ENCODE measurements at regions not wholly inside any gene's neighbourhood (a gene's known extent, or its start where the extent isn't known, plus 50 kb on each side); places are given as distances from the start of the nearest gene placed in this dataset.

DNA sequence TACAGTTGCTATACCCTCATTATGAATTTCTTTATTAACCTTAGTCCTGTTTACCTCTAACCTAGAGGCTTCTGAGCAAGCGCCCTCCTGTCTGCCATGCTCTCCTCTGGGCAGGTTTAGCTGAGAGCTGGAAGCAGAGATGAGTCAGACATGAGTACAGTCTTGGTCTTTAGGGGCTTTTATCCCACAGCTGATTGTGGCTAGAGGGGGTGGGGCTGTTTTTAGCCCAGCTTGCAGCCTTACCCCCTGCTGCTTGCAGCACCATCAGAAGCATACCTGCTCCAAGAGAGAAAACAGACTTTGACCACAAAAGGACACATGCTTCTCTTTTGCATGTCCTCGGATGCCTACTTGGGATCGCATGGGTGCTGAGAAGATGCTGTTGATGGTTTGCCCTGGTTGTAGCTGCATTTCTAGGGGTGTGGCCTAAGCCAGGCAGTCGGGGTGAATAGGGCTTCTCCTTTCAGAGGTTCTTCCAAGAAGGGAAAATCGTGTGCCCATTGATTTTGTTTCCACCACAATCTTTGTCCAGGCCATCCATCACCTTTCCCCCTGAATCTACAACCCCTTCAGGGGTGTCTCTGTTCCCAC, 115.0 kb upstream of the LGALSL start (continued):
- TF ChIP-seq, protein P1, sequence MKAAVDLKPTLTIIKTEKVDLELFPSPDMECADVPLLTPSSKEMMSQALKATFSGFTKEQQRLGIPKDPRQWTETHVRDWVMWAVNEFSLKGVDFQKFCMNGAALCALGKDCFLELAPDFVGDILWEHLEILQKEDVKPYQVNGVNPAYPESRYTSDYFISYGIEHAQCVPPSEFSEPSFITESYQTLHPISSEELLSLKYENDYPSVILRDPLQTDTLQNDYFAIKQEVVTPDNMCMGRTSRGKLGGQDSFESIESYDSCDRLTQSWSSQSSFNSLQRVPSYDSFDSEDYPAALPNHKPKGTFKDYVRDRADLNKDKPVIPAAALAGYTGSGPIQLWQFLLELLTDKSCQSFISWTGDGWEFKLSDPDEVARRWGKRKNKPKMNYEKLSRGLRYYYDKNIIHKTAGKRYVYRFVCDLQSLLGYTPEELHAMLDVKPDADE (IDR thresholded peaks at IDR 0.05), result no peak

DNA sequence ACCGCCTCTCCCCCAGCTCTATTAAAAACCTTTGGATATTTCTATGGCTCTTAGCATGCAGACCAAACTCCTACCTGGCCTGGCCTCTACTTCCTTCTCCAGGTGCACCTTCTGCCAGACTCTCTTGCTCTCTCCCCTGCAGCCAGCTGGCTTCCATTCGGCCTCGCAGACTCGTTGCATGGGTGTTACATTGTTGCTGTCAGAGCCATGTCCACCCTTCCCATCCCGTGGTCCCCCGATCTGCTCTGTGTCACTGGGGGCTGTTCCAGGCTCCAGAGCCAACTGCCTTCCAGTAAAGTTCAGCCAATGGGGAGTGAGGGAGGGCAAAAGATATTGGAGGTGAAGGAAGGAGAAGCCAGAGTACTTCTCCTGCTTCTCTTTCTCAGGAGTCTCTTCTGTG, 112.5 kb upstream of the LGALSL start:
- Histone ChIP-seq H3F3A (replicated peaks; ENCODE audit: low read depth) (no peaks in the 10 kb centered on the region), H2AFZ (no peak overlapping the region), H3K9me2 (ENCODE audit: insufficient read depth) (peaks cover 14% of the 10 kb centered on the region; the same call in 1 of the 2 replicates), H3K36me3 (ENCODE audit: insufficient read depth) (no peaks in the 10 kb centered on the region), H3K4me1 (ENCODE audit: insufficient read depth) (no peaks in the 10 kb centered on the region; the same call in 1 of the 2 replicates), H3K27ac (ENCODE audit: low read depth) (no peak overlapping the region), H3K4me3 (no peak overlapping the region), H3K27me3 (ENCODE audit: insufficient read depth) (no peaks in the 10 kb centered on the region), H3K79me2 (replicated peaks; ENCODE audit: insufficient read depth) (no peaks in the 10 kb centered on the region), H3K4me2 (no peak overlapping the region), H4K20me1 (replicated peaks; ENCODE audit: insufficient read depth) (no peaks in the 10 kb centered on the region)
- no peak for ATAC-seq
- Mint-ChIP-seq H3K9me3 (no peaks in the 10 kb centered on the region), H3K4me1 (peaks cover 18% of the 10 kb centered on the region; the same call in 2 of the 3 replicates), H3K4me3 (no peak overlapping the region), H3K36me3 (ENCODE audit: low read depth) (no peaks in the 10 kb centered on the region), H3K27ac (no peak overlapping the region), H3K27me3 (ENCODE audit: insufficient read depth, low read depth, poor library complexity) (no peaks in the 10 kb centered on the region)
- DNase-seq (ENCODE audit: low spot score), result no peak
- TF ChIP-seq EZH2phosphoT487 (IDR thresholded peaks at IDR 0.05; ENCODE audit: unreplicated experiment) (no peak), EZH2 (IDR thresholded peaks at IDR 0.05; ENCODE audit: low read depth, unreplicated experiment) (no peak), ZNF331 (CRISPR knock-in tag; IDR thresholded peaks at IDR 0.05; ENCODE audit: low read depth) (no peak), JUNB (IDR thresholded peaks at IDR 0.05; ENCODE audit: unreplicated experiment) (no peak), CREB1 (CRISPR knock-in tag; IDR thresholded peaks at IDR 0.05; ENCODE audit: low read depth) (no peak), NANOG (IDR thresholded peaks at IDR 0.05; ENCODE audit: borderline replicate concordance) (no peak), ZNF114 (CRISPR knock-in tag; IDR thresholded peaks at IDR 0.05) (no peak)
- TF ChIP-seq, protein P2, sequence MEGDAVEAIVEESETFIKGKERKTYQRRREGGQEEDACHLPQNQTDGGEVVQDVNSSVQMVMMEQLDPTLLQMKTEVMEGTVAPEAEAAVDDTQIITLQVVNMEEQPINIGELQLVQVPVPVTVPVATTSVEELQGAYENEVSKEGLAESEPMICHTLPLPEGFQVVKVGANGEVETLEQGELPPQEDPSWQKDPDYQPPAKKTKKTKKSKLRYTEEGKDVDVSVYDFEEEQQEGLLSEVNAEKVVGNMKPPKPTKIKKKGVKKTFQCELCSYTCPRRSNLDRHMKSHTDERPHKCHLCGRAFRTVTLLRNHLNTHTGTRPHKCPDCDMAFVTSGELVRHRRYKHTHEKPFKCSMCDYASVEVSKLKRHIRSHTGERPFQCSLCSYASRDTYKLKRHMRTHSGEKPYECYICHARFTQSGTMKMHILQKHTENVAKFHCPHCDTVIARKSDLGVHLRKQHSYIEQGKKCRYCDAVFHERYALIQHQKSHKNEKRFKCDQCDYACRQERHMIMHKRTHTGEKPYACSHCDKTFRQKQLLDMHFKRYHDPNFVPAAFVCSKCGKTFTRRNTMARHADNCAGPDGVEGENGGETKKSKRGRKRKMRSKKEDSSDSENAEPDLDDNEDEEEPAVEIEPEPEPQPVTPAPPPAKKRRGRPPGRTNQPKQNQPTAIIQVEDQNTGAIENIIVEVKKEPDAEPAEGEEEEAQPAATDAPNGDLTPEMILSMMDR (conservative IDR thresholded peaks at IDR 0.05; ENCODE audit: low read depth in 2 of 2), result no peak
- TF ChIP-seq, protein P1 (IDR thresholded peaks at IDR 0.05), result no peak
- TF ChIP-seq, protein P3, sequence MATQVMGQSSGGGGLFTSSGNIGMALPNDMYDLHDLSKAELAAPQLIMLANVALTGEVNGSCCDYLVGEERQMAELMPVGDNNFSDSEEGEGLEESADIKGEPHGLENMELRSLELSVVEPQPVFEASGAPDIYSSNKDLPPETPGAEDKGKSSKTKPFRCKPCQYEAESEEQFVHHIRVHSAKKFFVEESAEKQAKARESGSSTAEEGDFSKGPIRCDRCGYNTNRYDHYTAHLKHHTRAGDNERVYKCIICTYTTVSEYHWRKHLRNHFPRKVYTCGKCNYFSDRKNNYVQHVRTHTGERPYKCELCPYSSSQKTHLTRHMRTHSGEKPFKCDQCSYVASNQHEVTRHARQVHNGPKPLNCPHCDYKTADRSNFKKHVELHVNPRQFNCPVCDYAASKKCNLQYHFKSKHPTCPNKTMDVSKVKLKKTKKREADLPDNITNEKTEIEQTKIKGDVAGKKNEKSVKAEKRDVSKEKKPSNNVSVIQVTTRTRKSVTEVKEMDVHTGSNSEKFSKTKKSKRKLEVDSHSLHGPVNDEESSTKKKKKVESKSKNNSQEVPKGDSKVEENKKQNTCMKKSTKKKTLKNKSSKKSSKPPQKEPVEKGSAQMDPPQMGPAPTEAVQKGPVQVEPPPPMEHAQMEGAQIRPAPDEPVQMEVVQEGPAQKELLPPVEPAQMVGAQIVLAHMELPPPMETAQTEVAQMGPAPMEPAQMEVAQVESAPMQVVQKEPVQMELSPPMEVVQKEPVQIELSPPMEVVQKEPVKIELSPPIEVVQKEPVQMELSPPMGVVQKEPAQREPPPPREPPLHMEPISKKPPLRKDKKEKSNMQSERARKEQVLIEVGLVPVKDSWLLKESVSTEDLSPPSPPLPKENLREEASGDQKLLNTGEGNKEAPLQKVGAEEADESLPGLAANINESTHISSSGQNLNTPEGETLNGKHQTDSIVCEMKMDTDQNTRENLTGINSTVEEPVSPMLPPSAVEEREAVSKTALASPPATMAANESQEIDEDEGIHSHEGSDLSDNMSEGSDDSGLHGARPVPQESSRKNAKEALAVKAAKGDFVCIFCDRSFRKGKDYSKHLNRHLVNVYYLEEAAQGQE (IDR thresholded peaks at IDR 0.05; ENCODE audit: unreplicated experiment), result no peak
- TF ChIP-seq, protein P4, sequence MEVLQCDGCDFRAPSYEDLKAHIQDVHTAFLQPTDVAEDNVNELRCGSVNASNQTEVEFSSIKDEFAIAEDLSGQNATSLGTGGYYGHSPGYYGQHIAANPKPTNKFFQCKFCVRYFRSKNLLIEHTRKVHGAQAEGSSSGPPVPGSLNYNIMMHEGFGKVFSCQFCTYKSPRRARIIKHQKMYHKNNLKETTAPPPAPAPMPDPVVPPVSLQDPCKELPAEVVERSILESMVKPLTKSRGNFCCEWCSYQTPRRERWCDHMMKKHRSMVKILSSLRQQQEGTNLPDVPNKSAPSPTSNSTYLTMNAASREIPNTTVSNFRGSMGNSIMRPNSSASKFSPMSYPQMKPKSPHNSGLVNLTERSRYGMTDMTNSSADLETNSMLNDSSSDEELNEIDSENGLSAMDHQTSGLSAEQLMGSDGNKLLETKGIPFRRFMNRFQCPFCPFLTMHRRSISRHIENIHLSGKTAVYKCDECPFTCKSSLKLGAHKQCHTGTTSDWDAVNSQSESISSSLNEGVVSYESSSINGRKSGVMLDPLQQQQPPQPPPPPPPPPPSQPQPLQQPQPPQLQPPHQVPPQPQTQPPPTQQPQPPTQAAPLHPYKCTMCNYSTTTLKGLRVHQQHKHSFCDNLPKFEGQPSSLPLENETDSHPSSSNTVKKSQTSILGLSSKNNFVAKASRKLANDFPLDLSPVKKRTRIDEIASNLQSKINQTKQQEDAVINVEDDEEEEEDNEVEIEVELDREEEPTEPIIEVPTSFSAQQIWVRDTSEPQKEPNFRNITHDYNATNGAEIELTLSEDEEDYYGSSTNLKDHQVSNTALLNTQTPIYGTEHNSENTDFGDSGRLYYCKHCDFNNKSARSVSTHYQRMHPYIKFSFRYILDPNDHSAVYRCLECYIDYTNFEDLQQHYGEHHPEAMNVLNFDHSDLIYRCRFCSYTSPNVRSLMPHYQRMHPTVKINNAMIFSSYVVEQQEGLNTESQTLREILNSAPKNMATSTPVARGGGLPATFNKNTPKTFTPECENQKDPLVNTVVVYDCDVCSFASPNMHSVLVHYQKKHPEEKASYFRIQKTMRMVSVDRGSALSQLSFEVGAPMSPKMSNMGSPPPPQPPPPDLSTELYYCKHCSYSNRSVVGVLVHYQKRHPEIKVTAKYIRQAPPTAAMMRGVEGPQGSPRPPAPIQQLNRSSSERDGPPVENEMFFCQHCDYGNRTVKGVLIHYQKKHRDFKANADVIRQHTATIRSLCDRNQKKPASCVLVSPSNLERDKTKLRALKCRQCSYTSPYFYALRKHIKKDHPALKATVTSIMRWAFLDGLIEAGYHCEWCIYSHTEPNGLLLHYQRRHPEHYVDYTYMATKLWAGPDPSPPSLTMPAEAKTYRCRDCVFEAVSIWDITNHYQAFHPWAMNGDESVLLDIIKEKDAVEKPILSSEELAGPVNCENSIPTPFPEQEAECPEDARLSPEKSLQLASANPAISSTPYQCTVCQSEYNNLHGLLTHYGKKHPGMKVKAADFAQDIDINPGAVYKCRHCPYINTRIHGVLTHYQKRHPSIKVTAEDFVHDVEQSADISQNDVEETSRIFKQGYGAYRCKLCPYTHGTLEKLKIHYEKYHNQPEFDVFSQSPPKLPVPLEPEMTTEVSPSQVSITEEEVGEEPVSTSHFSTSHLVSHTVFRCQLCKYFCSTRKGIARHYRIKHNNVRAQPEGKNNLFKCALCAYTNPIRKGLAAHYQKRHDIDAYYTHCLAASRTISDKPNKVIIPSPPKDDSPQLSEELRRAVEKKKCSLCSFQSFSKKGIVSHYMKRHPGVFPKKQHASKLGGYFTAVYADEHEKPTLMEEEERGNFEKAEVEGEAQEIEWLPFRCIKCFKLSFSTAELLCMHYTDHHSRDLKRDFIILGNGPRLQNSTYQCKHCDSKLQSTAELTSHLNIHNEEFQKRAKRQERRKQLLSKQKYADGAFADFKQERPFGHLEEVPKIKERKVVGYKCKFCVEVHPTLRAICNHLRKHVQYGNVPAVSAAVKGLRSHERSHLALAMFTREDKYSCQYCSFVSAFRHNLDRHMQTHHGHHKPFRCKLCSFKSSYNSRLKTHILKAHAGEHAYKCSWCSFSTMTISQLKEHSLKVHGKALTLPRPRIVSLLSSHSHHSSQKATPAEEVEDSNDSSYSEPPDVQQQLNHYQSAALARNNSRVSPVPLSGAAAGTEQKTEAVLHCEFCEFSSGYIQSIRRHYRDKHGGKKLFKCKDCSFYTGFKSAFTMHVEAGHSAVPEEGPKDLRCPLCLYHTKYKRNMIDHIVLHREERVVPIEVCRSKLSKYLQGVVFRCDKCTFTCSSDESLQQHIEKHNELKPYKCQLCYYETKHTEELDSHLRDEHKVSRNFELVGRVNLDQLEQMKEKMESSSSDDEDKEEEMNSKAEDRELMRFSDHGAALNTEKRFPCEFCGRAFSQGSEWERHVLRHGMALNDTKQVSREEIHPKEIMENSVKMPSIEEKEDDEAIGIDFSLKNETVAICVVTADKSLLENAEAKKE (CRISPR knock-in tag; IDR thresholded peaks at IDR 0.05), result no peak

Measured in GM23338 (cell line).